ENCODE measurements at regions not wholly inside any gene's neighbourhood (a gene's known extent, or its start where the extent isn't known, plus 50 kb on each side); places are given as distances from the start of the nearest gene placed in this dataset.
"Not testable (repeated sequence)": the region's sequence is repeated elsewhere in the genome, so short reads cannot be mapped to it uniquely, and the experiment has no call there.

GRCh38 chr6:140343128-140343527, 968.7 kb upstream of the CITED2 start:
- no peak for DNase-seq (ENCODE audit: low read depth in 2 of 2)

- DNase-seq (ENCODE audit: low read depth in 2 of 2) = no peak
These were observed 966.8 kb upstream of the CITED2 start for GRCh38 chr6:140341272-140341671.

GRCh38 chr6:140340795-140341194, 966.3 kb upstream of the CITED2 start:
- no peak for DNase-seq (ENCODE audit: low read depth in 2 of 2)

- not testable (repeated sequence) for DNase-seq (ENCODE audit: low read depth in 2 of 2)
These were observed 964.6 kb upstream of the CITED2 start for GRCh38 chr6:140339084-140339483.

- no peak for DNase-seq (ENCODE audit: low read depth in 2 of 2)
These were observed 947.4 kb upstream of the CITED2 start for GRCh38 chr6:140321891-140322290.

GRCh38 chr6:140320081-140321080, 945.9 kb upstream of the CITED2 start:
- DNase-seq (ENCODE audit: low read depth in 2 of 2) = no peak

- DNase-seq (ENCODE audit: low read depth in 2 of 2) = no peak
These were observed 944.8 kb upstream of the CITED2 start for GRCh38 chr6:140319209-140319608.

GRCh38 chr6:140318408-140318807, 944.0 kb upstream of the CITED2 start:
- DNase-seq (ENCODE audit: low read depth in 2 of 2) = no peak

GRCh38 chr6:140317950-140318349, 943.5 kb upstream of the CITED2 start:
- DNase-seq (ENCODE audit: low read depth in 2 of 2) = no peak

GRCh38 chr6:140316966-140317365, 942.5 kb upstream of the CITED2 start:
- no peak for DNase-seq (ENCODE audit: low read depth in 2 of 2)

- no peak for DNase-seq (ENCODE audit: low read depth in 2 of 2)
These were observed 940.2 kb upstream of the CITED2 start for GRCh38 chr6:140314682-140315081.

GRCh38 chr6:140311146-140311545, 936.7 kb upstream of the CITED2 start:
- no peak for DNase-seq (ENCODE audit: low read depth in 2 of 2)

- DNase-seq (ENCODE audit: low read depth in 2 of 2) = no peak
These were observed 928.9 kb upstream of the CITED2 start for GRCh38 chr6:140303218-140303949.

- no peak for DNase-seq (ENCODE audit: low read depth in 2 of 2)
These were observed 925.9 kb upstream of the CITED2 start for GRCh38 chr6:140300331-140300730.

- DNase-seq (ENCODE audit: low read depth in 2 of 2) = no peak
These were observed 914.7 kb upstream of the CITED2 start for GRCh38 chr6:140289186-140289585.

GRCh38 chr6:140285998-140286690, 911.7 kb upstream of the CITED2 start:
- DNase-seq (ENCODE audit: low read depth in 2 of 2) = no peak

- DNase-seq (ENCODE audit: low read depth in 2 of 2) = no peak
These were observed 911.0 kb upstream of the CITED2 start for GRCh38 chr6:140285471-140285870.

- DNase-seq (ENCODE audit: low read depth in 2 of 2) = no peak
These were observed 910.4 kb upstream of the CITED2 start for GRCh38 chr6:140284871-140285270.

- DNase-seq (ENCODE audit: low read depth in 2 of 2) = no peak
These were observed 908.7 kb upstream of the CITED2 start for GRCh38 chr6:140283197-140283596.

GRCh38 chr6:140281767-140282166, 907.3 kb upstream of the CITED2 start:
- DNase-seq (ENCODE audit: low read depth in 2 of 2) = no peak

- no peak for DNase-seq (ENCODE audit: low read depth in 2 of 2)
These were observed 906.8 kb upstream of the CITED2 start for GRCh38 chr6:140281236-140281635.

- DNase-seq (ENCODE audit: low read depth in 2 of 2) = no peak
These were observed 902.3 kb upstream of the CITED2 start for GRCh38 chr6:140276719-140277118.
